ENCODE measurements at regions not wholly inside any gene's neighbourhood (a gene's known extent, or its start where the extent isn't known, plus 50 kb on each side); places are given as distances from the start of the nearest gene placed in this dataset.

- no peak overlapping the region for H3K27ac ChIP-seq
Observed at GRCh38 chr3:13222891-13223573, 149.8 kb upstream of the IQSEC1 start.

GRCh38 chr3:13222131-13222530, 148.9 kb upstream of the IQSEC1 start:
- TF ChIP-seq ZFX (IDR thresholded peaks at IDR 0.05): no peak
- TF ChIP-seq, protein P1, sequence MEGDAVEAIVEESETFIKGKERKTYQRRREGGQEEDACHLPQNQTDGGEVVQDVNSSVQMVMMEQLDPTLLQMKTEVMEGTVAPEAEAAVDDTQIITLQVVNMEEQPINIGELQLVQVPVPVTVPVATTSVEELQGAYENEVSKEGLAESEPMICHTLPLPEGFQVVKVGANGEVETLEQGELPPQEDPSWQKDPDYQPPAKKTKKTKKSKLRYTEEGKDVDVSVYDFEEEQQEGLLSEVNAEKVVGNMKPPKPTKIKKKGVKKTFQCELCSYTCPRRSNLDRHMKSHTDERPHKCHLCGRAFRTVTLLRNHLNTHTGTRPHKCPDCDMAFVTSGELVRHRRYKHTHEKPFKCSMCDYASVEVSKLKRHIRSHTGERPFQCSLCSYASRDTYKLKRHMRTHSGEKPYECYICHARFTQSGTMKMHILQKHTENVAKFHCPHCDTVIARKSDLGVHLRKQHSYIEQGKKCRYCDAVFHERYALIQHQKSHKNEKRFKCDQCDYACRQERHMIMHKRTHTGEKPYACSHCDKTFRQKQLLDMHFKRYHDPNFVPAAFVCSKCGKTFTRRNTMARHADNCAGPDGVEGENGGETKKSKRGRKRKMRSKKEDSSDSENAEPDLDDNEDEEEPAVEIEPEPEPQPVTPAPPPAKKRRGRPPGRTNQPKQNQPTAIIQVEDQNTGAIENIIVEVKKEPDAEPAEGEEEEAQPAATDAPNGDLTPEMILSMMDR (conservative IDR thresholded peaks at IDR 0.05): no peak

More at GRCh38 chr3:13222891-13223573, 149.8 kb upstream of the IQSEC1 start:
- TF ChIP-seq, protein P1 (conservative IDR thresholded peaks at IDR 0.05): no peak
- no peak for TF ChIP-seq ZFX (IDR thresholded peaks at IDR 0.05)

GRCh38 chr3:13221491-13222061, 148.3 kb upstream of the IQSEC1 start:
- H3K27ac ChIP-seq: no peak overlapping the region
- TF ChIP-seq ZFX (IDR thresholded peaks at IDR 0.05): no peak
- TF ChIP-seq, protein P1 (conservative IDR thresholded peaks at IDR 0.05): no peak

More at GRCh38 chr3:13222131-13222530, 148.9 kb upstream of the IQSEC1 start:
- no peak overlapping the region for H3K27ac ChIP-seq

GRCh38 chr3:13220991-13221390, 147.8 kb upstream of the IQSEC1 start:
- H3K27ac ChIP-seq: no peak overlapping the region
- TF ChIP-seq, protein P1 (conservative IDR thresholded peaks at IDR 0.05): no peak
- TF ChIP-seq ZFX (IDR thresholded peaks at IDR 0.05): no peak

- H3K27ac ChIP-seq: no peak overlapping the region
- TF ChIP-seq, protein P1 (conservative IDR thresholded peaks at IDR 0.05): no peak
- no peak for TF ChIP-seq ZFX (IDR thresholded peaks at IDR 0.05)
Observed at GRCh38 chr3:13219902-13220296, 146.7 kb upstream of the IQSEC1 start.

- no peak overlapping the region for H3K27ac ChIP-seq
- TF ChIP-seq, protein P1 (conservative IDR thresholded peaks at IDR 0.05): no peak
- TF ChIP-seq ZFX (IDR thresholded peaks at IDR 0.05): no peak
Observed at GRCh38 chr3:13219077-13219901, 146.1 kb upstream of the IQSEC1 start.

DNA sequence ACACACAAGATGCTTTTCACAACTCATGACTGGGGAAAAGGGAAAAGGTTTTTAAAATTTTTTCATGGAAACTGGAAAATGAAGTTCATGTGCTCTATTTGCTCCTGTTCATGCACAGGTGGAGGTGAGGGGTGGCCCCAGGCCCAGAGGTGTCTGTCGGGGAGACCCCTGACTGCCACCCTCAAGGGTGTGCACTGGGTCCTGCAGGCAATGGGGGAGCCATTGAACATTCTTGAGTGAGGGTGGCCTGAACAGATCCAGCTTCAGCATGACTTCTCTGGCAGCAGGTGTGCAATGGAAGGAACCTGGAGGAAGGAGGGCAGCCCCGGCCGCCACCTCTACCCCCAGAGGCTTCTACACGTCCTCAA, 145.3 kb upstream of the IQSEC1 start:
- TF ChIP-seq, protein P1 (conservative IDR thresholded peaks at IDR 0.05): no peak
- TF ChIP-seq ZFX (IDR thresholded peaks at IDR 0.05): no peak
- no peak overlapping the region for H3K27ac ChIP-seq
